Tibial nerve (tissue), 4 donors: ENCODE measurements at regions not wholly inside any gene's neighbourhood (a gene's known extent, or its start where the extent isn't known, plus 50 kb on each side); places are given as distances from the start of the nearest gene placed in this dataset.

ENCODE experiments used
- EP300 ChIP-seq, 2 donors: sonication (generic); formaldehyde crosslinking; IDR thresholded peaks; one replicate each; pipeline ENCODE4 v1.6.1; 2017; ENCODE audit warnings: antibody characterized with exemption in 2 of 2, mild to moderate bottlenecking in 1 of 2
- TF ChIP-seq, protein P1 (sequence below), 5 experiments: fragments of 200-600 bp in 3 of 5; fragments of 450-650 bp in 2 of 5; sonication (generic) in 3 of 5; IDR thresholded peaks; one replicate each; pipeline ENCODE4 v1.5.1; 2016 to 2019; ENCODE audit warnings: antibody characterized with exemption in 5 of 5, mild to moderate bottlenecking in 3 of 5, moderate library complexity in 2 of 5

GRCh38 chr11:26779074-26779865 is 57.4 kb upstream of the SLC5A12 start:
- TF ChIP-seq, protein P1, sequence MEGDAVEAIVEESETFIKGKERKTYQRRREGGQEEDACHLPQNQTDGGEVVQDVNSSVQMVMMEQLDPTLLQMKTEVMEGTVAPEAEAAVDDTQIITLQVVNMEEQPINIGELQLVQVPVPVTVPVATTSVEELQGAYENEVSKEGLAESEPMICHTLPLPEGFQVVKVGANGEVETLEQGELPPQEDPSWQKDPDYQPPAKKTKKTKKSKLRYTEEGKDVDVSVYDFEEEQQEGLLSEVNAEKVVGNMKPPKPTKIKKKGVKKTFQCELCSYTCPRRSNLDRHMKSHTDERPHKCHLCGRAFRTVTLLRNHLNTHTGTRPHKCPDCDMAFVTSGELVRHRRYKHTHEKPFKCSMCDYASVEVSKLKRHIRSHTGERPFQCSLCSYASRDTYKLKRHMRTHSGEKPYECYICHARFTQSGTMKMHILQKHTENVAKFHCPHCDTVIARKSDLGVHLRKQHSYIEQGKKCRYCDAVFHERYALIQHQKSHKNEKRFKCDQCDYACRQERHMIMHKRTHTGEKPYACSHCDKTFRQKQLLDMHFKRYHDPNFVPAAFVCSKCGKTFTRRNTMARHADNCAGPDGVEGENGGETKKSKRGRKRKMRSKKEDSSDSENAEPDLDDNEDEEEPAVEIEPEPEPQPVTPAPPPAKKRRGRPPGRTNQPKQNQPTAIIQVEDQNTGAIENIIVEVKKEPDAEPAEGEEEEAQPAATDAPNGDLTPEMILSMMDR (IDR thresholded peaks at IDR 0.05) = no peak
- TF ChIP-seq EP300 (IDR thresholded peaks at IDR 0.05) = no peak
